ES-I3 (cell line): ENCODE measurements at regions not wholly inside any gene's neighbourhood (a gene's known extent, or its start where the extent isn't known, plus 50 kb on each side); places are given as distances from the start of the nearest gene placed in this dataset.
"Not testable (repeated sequence)": the region's sequence is repeated elsewhere in the genome, so short reads cannot be mapped to it uniquely, and the experiment has no call there.

Experiments
- H3K36me3 ChIP-seq: 2 replicates; pipeline ENCODE4 v1.6.1; 2013; ENCODE audit warnings: mild to moderate bottlenecking, low read length, control low read depth, moderate library complexity; ENCODE audit not compliant: insufficient read depth
- H3K4me1 ChIP-seq: 2 replicates; pipeline ENCODE4 v1.6.1; 2013; ENCODE audit warnings: mild to moderate bottlenecking, control low read depth, low read length; ENCODE audit not compliant: insufficient read depth
- H3K9ac ChIP-seq: 2 replicates; pipeline ENCODE4 v1.6.1; 2013; ENCODE audit warnings: low read depth, mild to moderate bottlenecking, low read length, moderate library complexity
- H3K9me3 ChIP-seq: 2 replicates; pipeline ENCODE4 v1.6.1; 2013; ENCODE audit warnings: mild to moderate bottlenecking, low read length, moderate library complexity; ENCODE audit not compliant: control insufficient read depth, insufficient read depth

DNA sequence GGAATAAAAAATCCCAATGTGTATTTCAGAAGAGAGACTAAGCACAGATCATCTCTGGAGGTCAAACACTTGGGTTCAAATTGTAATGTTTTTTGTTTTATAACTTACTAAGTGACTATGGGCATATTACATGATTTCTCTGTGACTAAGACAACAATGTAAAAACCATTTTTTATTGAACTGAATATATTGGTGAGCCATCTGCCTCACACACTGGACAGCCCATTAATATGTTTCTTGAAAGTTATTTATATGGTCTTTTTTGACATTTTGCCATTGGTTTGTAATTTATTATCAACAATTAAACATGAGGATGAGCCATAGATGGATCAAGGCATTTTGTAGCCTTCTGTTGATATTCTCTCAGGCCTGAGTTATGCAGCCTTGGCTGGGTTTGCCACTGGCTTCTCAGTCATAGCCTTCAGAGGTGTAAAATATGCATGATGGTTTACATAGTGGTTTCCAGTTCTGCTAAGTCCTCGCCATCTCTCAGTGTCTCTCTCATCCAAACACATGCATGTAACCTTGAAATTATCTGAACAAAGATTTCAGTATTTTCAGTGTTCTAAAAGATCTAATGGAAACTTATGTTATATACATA, 997.2 kb downstream of the DIPK2A start:
- Histone ChIP-seq H3K9me3 (no peaks in the 10 kb centered on the region), H3K9ac (no peak overlapping the region), H3K4me1 (no peaks in the 10 kb centered on the region), H3K36me3 (no peaks in the 10 kb centered on the region)

DNA sequence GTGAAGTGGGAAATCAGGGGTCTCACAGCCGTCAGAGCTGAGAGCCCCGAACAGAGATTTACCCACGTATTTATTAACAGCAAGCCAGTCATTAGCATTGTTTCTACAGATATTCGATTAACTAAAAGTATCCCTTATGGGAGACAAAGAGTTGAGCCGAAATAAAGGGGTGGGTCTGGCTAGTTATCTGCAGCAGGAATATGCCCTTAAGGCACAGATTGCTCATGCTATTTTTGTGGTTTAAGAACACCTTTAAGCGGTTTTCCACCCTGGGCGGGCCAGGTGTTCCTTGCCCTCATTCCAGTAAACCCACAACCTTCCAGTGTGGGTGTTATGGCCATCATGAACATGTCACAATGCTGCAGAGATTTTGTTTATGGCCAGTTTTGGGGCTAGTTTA, 1012.9 kb downstream of the DIPK2A start:
- not testable (repeated sequence) for H3K4me1 ChIP-seq, H3K9me3 ChIP-seq, H3K9ac ChIP-seq, H3K36me3 ChIP-seq

DNA sequence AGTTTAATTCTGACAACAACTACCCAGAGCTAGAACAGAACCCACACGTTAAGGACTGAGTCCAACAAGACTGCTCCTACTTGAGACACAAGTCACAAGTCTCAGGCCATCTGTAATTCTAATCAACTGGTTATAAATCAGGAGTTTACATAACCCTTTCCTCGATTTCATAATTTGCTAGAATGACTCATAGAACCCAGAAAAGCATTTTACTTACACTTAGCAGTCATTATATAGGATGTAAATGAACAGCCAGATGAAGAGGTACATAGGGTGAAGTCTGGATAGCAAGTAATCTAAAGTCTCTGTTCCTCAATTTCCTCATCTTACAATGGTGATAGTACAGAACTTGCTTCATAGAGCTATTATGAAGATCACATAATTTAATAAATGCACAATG, 1018.2 kb downstream of the DIPK2A start:
- no peaks in the 10 kb centered on the region for H3K9me3 ChIP-seq
- no peaks in the 10 kb centered on the region for H3K36me3 ChIP-seq
- no peaks in the 10 kb centered on the region for H3K4me1 ChIP-seq
- no peak overlapping the region for H3K9ac ChIP-seq

DNA sequence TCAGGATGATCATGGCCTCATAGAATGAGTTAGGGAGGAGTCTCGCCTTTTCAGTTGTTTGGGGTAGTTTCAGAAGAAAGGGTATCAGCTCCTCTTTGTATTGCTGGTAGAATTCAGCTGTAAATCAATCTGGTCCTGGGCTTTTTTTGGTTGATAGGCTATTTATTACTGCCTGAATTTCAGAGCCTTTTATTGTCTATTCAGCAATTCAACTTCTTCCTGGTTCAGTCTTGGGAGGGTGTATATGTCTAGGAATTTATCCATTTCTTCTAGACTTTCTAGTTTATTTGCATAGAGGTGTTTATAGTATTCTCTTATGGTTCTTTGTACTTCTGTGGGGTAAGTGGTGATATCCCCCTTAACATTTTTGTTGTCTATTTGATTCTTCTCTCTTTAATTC, 1024.2 kb downstream of the DIPK2A start:
- Histone ChIP-seq H3K36me3 (no peaks in the 10 kb centered on the region), H3K4me1 (no peaks in the 10 kb centered on the region), H3K9me3 (no peaks in the 10 kb centered on the region), H3K9ac (no peak overlapping the region)

DNA sequence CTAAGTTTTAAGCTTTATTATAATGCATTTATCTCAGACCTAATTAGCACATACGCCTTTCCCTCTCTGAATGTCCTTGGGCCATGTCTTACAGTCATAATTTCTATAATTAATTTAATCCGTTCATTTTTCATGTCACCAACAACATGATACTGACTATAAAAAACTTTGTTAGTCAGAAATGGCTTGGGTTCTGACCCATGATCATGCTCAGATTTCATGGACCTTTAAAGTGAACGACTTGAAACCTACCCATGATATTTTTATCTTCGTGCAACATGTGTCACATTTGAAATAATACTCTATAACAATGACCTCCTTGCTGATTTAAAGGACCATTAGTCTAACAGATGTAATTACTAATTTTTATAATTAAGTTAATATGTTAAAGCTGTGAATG, 1033.8 kb downstream of the DIPK2A start:
- Histone ChIP-seq H3K9me3 (no peaks in the 10 kb centered on the region), H3K36me3 (no peaks in the 10 kb centered on the region), H3K4me1 (no peaks in the 10 kb centered on the region), H3K9ac (no peak overlapping the region)

DNA sequence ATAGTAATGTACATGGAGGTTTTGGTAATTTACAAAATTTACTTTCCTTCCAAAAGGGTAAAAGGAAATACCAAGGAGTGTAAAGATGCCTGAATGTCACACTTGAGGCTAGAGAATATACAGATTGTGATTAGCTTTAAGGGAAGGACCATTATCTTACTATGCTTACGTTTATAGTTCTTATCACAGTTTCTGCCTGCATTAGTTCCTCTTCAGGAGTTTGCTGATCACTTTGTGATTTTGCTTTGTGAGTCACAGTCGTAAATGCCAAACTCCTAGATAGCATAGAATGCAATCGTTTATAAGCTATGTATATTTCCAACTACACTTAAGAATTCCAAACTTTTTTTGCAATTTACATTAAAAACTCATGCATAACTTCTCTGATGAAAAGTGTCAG, 1034.6 kb downstream of the DIPK2A start:
- Histone ChIP-seq H3K4me1 (no peaks in the 10 kb centered on the region), H3K9ac (no peak overlapping the region), H3K9me3 (no peaks in the 10 kb centered on the region), H3K36me3 (no peaks in the 10 kb centered on the region)

DNA sequence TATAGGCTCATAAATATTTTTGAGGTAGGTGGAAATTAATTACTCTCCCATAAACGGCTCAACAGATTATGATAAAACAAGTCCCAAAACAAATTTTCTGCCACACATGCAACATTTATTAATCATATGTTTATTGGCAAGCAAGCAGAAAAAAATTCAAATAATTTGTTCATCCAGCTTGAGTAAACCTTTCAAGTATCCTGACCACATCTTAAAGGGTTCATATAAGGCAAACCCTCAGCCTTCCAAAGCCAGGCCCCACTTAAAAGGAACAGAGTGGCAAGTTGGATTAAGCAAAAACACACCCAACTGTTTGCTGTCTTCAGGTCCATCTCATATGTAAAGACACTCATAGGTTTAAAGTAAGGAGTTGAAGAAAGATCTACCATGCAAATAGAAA, 1042.3 kb downstream of the DIPK2A start:
- H3K36me3 ChIP-seq, result no peaks in the 10 kb centered on the region
- no peaks in the 10 kb centered on the region for H3K9me3 ChIP-seq
- no peak overlapping the region for H3K9ac ChIP-seq
- H3K4me1 ChIP-seq, result 0 out of 2 replicates have a peak, but pooled peaks cover 4% of the 10 kb centered on the region

DNA sequence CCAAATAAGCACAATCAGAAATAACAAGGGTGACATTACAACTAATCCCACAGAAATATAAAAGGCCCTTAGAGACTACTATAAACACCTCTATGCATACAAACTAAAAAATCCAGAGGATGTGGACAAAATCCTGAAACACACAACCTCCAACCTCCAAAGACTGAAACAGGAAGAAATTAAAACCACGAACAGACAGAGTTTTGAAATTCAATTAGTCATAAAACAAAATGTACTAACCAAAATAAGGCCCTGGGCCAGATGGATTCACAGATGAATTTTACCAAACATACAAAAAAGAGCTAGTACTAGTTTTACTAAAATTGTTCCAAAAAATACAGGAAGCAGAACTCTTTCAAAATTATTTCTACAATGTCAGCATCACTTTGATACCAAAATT, 1043.6 kb downstream of the DIPK2A start:
- H3K9me3 ChIP-seq, result no peaks in the 10 kb centered on the region
- H3K9ac ChIP-seq, result no peak overlapping the region
- no peaks in the 10 kb centered on the region for H3K36me3 ChIP-seq
- H3K4me1 ChIP-seq, result 0 out of 2 replicates have a peak, but pooled peaks cover 4% of the 10 kb centered on the region

DNA sequence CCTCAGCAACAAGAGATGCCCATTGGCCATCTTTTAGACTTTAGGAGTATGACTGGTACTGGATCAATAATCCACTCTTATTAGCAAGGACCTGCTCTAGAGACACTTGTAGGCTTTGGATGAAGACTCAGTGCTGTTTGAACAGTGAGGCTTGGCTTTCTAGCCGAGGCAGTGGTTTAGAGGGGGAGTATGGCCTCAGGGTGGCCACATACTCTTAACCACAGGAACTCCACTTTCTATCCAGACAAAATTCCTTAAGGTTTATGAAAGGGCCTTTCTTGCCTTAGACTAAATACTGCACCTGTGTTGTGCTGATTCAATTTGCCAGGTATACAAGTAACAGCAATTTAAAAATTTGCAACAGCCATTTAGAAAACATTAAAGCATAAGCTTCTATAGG, 1046.3 kb downstream of the DIPK2A start:
- Histone ChIP-seq H3K9me3 (no peaks in the 10 kb centered on the region), H3K36me3 (no peaks in the 10 kb centered on the region), H3K9ac (no peak overlapping the region), H3K4me1 (0 out of 2 replicates have a peak, but pooled peaks cover 4% of the 10 kb centered on the region)

DNA sequence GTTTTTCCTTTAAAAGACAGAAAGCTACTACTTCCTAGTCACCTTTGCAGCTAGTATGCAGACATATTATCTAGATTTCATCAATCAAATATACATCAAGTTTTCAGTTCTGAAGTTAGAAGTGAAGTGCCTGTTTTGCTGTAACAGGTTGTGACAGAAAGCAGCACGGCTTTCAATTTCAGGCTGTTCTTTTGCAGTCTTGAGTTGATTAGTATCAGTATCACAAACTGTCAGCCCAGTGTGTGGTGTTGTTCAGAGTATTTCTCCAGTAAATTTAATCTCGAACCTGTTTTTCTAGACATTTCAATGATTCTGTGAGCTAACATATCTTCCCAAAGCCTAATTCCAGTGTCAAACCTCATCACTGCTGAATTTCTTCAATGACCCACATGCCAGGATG, 1050.8 kb downstream of the DIPK2A start:
- no peak overlapping the region for H3K9ac ChIP-seq
- no peaks in the 10 kb centered on the region for H3K9me3 ChIP-seq
- no peaks in the 10 kb centered on the region for H3K36me3 ChIP-seq
- 0 out of 2 replicates have a peak, but pooled peaks cover 4% of the 10 kb centered on the region for H3K4me1 ChIP-seq

DNA sequence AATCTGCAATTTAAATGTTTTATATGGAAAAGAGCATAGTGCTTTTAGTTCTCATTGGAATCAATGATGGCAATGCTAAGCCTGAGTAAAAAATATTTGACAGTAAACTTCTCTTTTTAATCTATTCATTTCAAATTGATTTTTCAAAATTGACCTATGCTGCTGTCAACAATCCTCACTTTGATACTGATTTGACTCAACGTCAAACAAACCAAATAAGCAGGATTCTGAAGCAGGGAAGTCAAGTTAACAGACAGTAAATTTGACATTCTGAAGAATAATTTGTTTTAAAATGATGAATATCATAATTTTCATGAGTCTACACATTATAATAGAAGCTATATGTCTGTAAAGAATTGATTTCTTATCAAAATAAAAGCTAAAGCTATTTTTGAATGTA, 1053.1 kb downstream of the DIPK2A start:
- Histone ChIP-seq H3K4me1 (no peaks in the 10 kb centered on the region), H3K9ac (no peak overlapping the region), H3K9me3 (no peaks in the 10 kb centered on the region), H3K36me3 (no peaks in the 10 kb centered on the region)

DNA sequence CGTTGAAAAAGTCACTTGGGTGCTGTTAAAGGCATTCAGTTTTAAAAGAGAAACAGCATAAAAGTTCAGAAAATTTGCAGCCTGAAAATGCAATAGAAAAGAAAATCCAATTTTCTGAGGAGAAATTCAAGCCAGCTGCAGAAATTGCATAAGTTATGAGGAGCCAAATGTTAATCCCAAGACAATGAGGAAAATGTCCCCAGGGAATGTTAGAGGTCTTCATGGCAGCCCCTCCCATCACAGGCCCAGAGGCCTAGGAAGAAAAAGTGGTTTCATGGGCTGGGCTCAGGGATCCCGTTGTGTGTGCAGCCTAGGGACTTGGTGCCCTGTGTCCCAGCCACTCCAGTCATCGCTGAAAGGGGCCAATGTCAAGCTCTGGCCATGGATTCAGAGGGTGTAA, 1055.6 kb downstream of the DIPK2A start:
- H3K4me1 ChIP-seq, H3K9me3 ChIP-seq, H3K9ac ChIP-seq, H3K36me3 ChIP-seq: not testable (repeated sequence)

DNA sequence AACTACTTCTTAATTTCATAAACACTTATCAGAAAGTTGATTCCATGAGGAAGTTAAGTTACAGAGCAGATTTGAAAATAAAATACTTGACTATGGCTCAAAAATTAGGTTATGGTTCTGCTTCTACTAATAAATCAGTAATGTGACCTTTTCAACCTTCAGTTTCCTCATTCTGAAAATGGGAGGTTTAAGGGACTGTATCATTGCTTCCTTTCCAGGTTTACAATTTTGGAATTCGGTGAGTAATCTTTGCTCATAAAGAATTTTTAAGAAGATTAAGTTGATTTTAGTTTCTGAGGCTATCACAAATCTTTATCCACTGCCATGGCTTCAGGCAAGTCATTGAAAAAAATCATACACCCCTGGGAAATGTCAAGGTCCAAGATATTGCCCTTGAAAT, 1061.2 kb downstream of the DIPK2A start:
- Histone ChIP-seq H3K36me3 (no peaks in the 10 kb centered on the region), H3K9me3 (no peaks in the 10 kb centered on the region), H3K9ac (no peak overlapping the region), H3K4me1 (no peaks in the 10 kb centered on the region)

DNA sequence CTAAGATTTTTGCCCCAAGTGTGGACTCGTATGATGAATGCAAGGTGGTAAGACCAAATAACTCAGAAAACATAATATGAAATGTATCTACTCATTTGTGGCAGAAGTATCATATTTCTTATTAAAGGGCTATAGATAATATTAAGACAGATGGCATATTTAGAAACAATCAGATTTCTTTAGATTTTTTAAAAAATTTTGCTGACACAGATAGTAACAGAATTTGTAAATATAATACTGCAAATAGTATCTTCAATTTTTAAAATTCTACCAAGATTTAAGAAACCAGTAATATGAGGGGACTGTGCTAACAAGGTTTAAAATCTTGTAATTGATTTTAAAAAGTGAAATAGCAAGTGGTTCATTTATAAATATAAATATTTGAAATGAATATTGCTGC, 1064.1 kb downstream of the DIPK2A start:
- H3K36me3 ChIP-seq, result no peaks in the 10 kb centered on the region
- H3K4me1 ChIP-seq, result no peaks in the 10 kb centered on the region
- H3K9me3 ChIP-seq, result no peaks in the 10 kb centered on the region
- H3K9ac ChIP-seq, result no peak overlapping the region

DNA sequence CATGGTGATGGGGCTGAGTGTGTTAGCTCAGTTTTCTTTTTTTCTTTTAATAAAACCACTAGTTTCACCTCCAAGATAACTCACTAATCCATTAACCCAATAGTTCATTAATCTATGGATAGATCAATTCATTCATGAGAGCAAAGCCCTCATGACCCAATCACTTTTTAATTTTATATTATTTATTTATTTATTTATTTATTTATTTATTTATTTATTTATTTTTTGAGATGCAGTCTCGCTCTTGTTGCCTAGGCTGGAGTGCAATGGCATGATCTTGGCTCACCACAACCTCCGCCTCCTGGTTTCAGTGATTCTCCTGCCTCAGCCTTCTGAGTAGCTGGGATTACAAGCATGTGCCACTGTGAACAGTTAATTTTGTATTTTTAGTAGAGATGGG, 1082.4 kb downstream of the DIPK2A start:
- not testable (repeated sequence) for H3K9me3 ChIP-seq, H3K4me1 ChIP-seq, H3K36me3 ChIP-seq, H3K9ac ChIP-seq
